Adrenal gland (tissue), 5 donors: ENCODE measurements at regions not wholly inside any gene's neighbourhood (a gene's known extent, or its start where the extent isn't known, plus 50 kb on each side); places are given as distances from the start of the nearest gene placed in this dataset.

Experiments
- POLR2A ChIP-seq, 2 donors: fragments of 450-650 bp; IDR thresholded peaks; one replicate each; pipeline ENCODE4 v1.6.1; 2017; ENCODE audit warnings: antibody characterized with exemption in 2 of 2, mild to moderate bottlenecking in 2 of 2, moderate library complexity in 1 of 2
- TF ChIP-seq, protein P1 (sequence below), 6 experiments: fragments of 450-650 bp in 4 of 6; fragments of 200-600 bp in 2 of 6; sonication (generic) in 1 of 6; IDR thresholded peaks; 1 replicate in 5 of 6; 2 replicates in 1 of 6; pipeline versions ENCODE4 v1.5.1 to v1.8.0; 2016 to 2021; ENCODE audit warnings: antibody characterized with exemption in 6 of 6, mild to moderate bottlenecking in 2 of 6, moderate library complexity in 1 of 6
- donor health status: DM: no; HTN: no; CAD: no.

DNA sequence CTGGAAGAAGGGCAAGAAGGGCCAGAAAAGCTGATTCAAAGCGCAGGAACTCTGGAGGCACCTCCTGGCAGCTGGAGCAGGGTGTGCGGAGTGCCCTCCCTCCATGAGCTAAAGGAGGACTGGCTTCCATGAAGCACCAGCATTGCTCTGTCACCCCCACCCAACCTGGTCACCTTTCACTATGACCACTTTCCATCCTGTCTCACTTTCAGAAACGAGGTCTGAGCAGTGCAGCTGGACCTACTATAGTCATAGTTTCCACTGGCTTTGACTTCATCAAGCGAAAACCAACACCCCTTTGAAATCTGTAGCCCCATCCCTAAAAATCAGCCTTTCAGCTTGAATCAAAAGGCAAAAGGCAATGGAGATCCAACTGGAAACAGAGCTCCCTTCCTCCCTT is 84.8 kb upstream of the CACNA1E start:
- TF ChIP-seq POLR2A (IDR thresholded peaks at IDR 0.05) = no peak
- TF ChIP-seq, protein P1, sequence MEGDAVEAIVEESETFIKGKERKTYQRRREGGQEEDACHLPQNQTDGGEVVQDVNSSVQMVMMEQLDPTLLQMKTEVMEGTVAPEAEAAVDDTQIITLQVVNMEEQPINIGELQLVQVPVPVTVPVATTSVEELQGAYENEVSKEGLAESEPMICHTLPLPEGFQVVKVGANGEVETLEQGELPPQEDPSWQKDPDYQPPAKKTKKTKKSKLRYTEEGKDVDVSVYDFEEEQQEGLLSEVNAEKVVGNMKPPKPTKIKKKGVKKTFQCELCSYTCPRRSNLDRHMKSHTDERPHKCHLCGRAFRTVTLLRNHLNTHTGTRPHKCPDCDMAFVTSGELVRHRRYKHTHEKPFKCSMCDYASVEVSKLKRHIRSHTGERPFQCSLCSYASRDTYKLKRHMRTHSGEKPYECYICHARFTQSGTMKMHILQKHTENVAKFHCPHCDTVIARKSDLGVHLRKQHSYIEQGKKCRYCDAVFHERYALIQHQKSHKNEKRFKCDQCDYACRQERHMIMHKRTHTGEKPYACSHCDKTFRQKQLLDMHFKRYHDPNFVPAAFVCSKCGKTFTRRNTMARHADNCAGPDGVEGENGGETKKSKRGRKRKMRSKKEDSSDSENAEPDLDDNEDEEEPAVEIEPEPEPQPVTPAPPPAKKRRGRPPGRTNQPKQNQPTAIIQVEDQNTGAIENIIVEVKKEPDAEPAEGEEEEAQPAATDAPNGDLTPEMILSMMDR (IDR thresholded peaks at IDR 0.05) = no peak
